T follicular helper cell (primary cell): ENCODE measurements at regions not wholly inside any gene's neighbourhood (a gene's known extent, or its start where the extent isn't known, plus 50 kb on each side); places are given as distances from the start of the nearest gene placed in this dataset.

Source experiments
- DNase-seq: peaks from one replicate; pipeline ENCODE4 v3.0.0-alpha.2; 2020; ENCODE audit warnings: low read depth

GRCh38 chr1:2865571-2866421, 64.3 kb upstream of the TTC34 start:
- no peak for DNase-seq

GRCh38 chr1:2866422-2867086, 65.1 kb upstream of the TTC34 start:
- DNase-seq, result no peak

GRCh38 chr1:2867087-2867425, 65.6 kb upstream of the TTC34 start:
- DNase-seq, result no peak

- DNase-seq, result no peak
Measured at GRCh38 chr1:2867861-2868260, 66.4 kb upstream of the TTC34 start.

GRCh38 chr1:2868571-2869195, 67.2 kb upstream of the TTC34 start:
- no peak for DNase-seq

GRCh38 chr1:2871246-2871815, 69.8 kb upstream of the TTC34 start:
- DNase-seq, result no peak

- no peak for DNase-seq
Measured at GRCh38 chr1:2874207-2874606, 72.7 kb upstream of the TTC34 start.

- no peak for DNase-seq
Measured at GRCh38 chr1:2874607-2875480, 73.4 kb upstream of the TTC34 start.

- DNase-seq, result no peak
Measured at GRCh38 chr1:2875707-2876561, 74.4 kb upstream of the TTC34 start.

GRCh38 chr1:2876846-2877245, 75.4 kb upstream of the TTC34 start:
- no peak for DNase-seq

GRCh38 chr1:2877391-2877790, 75.9 kb upstream of the TTC34 start:
- DNase-seq, result no peak

- DNase-seq, result no peak
Measured at GRCh38 chr1:2878591-2878990, 77.1 kb upstream of the TTC34 start.

GRCh38 chr1:2879026-2879425, 77.5 kb upstream of the TTC34 start:
- DNase-seq, result no peak

GRCh38 chr1:2879591-2879990, 78.1 kb upstream of the TTC34 start:
- no peak for DNase-seq

- DNase-seq, result no peak
Measured at GRCh38 chr1:2880086-2880485, 78.6 kb upstream of the TTC34 start.

GRCh38 chr1:2880812-2881295, 79.4 kb upstream of the TTC34 start:
- DNase-seq, result no peak

GRCh38 chr1:2881556-2881955, 80.1 kb upstream of the TTC34 start:
- no peak for DNase-seq

- no peak for DNase-seq
Measured at GRCh38 chr1:2882966-2883696, 81.6 kb upstream of the TTC34 start.

GRCh38 chr1:2885001-2885400, 83.5 kb upstream of the TTC34 start:
- no peak for DNase-seq

GRCh38 chr1:2886631-2887030, 85.1 kb upstream of the TTC34 start:
- DNase-seq, result no peak
